ENCODE measurements at regions not wholly inside any gene's neighbourhood (a gene's known extent, or its start where the extent isn't known, plus 50 kb on each side); places are given as distances from the start of the nearest gene placed in this dataset.

- TF ChIP-seq EP300 (IDR thresholded peaks at IDR 0.05; ENCODE audit: low read depth) (no peak), CTCF (IDR thresholded peaks at IDR 0.05) (no peak), POLR2A (IDR thresholded peaks at IDR 0.05) (no peak)
Observed at GRCh38 chr9:1612886-1613285, 402.3 kb upstream of the SMARCA2 start.

Data from transverse colon (tissue), 3 donors.